PC-3 (cell line): ENCODE measurements at regions not wholly inside any gene's neighbourhood (a gene's known extent, or its start where the extent isn't known, plus 50 kb on each side); places are given as distances from the start of the nearest gene placed in this dataset.

Source experiments
- CTCF ChIP-seq: fragments of 300-600 bp; sonication (generic); conservative IDR thresholded peaks from 2 replicates; pipeline ENCODE4 v1.5.1; 2017; ENCODE audit warnings: antibody characterized with exemption, low read depth, mild to moderate bottlenecking, low read length
- EZH2 ChIP-seq: fragments of 300-600 bp; sonication (generic); IDR thresholded peaks from one replicate; pipeline ENCODE4 v1.6.1; 2017; ENCODE audit warnings: antibody characterized with exemption, mild to moderate bottlenecking, low read length; ENCODE audit not compliant: unreplicated experiment
- EZH2phosphoT487 ChIP-seq: fragments of 300-600 bp; sonication (generic); IDR thresholded peaks from 2 replicates; pipeline ENCODE4 v1.6.1; 2018; ENCODE audit warnings: mild to moderate bottlenecking, antibody characterized with exemption, low read length, borderline replicate concordance

- TF ChIP-seq CTCF (no peak), EZH2phosphoT487 (no peak), EZH2 (no peak)
Measured at GRCh38 chr22:34239421-34239820, 319.1 kb upstream of the LARGE1 start.
